ENCODE measurements at regions not wholly inside any gene's neighbourhood (a gene's known extent, or its start where the extent isn't known, plus 50 kb on each side); places are given as distances from the start of the nearest gene placed in this dataset.
A peak's percentile ranks its signal among the peaks of the same experiment; 100 is the strongest.

DNA sequence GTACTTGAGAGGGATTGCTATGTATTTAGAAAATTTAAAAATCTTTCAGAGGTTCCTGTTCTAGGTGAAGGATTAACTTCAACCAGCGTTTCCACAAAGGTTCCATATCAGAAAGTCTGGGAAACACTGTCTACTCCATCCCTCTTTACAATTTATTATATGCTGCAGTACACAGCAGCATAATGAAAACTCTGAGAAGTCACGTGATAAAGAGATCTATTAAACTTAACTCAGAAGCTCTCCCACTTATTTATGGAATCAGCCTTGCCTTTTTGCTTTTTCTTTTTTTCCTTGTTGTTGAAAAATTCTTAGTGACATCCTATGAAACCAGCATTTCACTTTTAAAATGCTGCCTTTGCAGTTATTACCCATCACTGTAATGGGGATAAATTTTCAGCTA lies 186.2 kb downstream of the ACER2 start:
- Histone ChIP-seq H3K27me3 (ENCODE audit: insufficient read depth, low read length, poor library complexity) (no peaks in the 10 kb centered on the region), H3K4me3 (ENCODE audit: low read length) (no peak overlapping the region), H3K4me1 (ENCODE audit: control insufficient read depth, low read depth, low read length) (no peaks in the 10 kb centered on the region), H3K36me3 (ENCODE audit: control insufficient read depth, insufficient read depth, low read length) (no peaks in the 10 kb centered on the region), H2BK5ac (ENCODE audit: low read length) (no peak overlapping the region), H4K8ac (ENCODE audit: low read depth, low read length) (no peak overlapping the region), H3K4me2 (ENCODE audit: low read length) (no peak overlapping the region), H3K79me1 (ENCODE audit: low read length) (no peaks in the 10 kb centered on the region), H3K4ac (ENCODE audit: low read depth, low read length) (no peak overlapping the region), H2AK5ac (ENCODE audit: low read length) (no peak overlapping the region), H3K27ac (ENCODE audit: low read depth, low read length) (no peak overlapping the region), H2BK15ac (replicated peaks; ENCODE audit: low read depth) (no peak overlapping the region), H4K5ac (ENCODE audit: low read length) (no peak overlapping the region), H3K18ac (ENCODE audit: low read length) (no peak overlapping the region), H3K9ac (ENCODE audit: low read length) (no peak overlapping the region), H3K56ac (ENCODE audit: low read length) (no peak overlapping the region), H3K79me2 (ENCODE audit: control insufficient read depth, insufficient read depth, low read length) (no peaks in the 10 kb centered on the region), H2BK120ac (ENCODE audit: low read depth, low read length) (no peak overlapping the region), H3K23ac (ENCODE audit: low read length) (no peak overlapping the region)
- DNase-seq, result no peak
- WGBS (ENCODE audit: extremely low coverage, insufficient coverage, low lambda C conversion rate), result no CpG with 5 or more reads among the region's 2 CpGs

- no peak overlapping the region for H2AK5ac ChIP-seq (ENCODE audit: low read length)
- H3K23ac ChIP-seq (ENCODE audit: low read length), result no peak overlapping the region
- no peaks in the 10 kb centered on the region for H3K79me1 ChIP-seq (ENCODE audit: low read length)
- H3K4me2 ChIP-seq (ENCODE audit: low read length), result no peak overlapping the region
- H3K79me2 ChIP-seq (ENCODE audit: control insufficient read depth, insufficient read depth, low read length), result no peaks in the 10 kb centered on the region
- no peak overlapping the region for H4K8ac ChIP-seq (ENCODE audit: low read depth, low read length)
- H3K27ac ChIP-seq (ENCODE audit: low read depth, low read length), result no peak overlapping the region
- H3K36me3 ChIP-seq (ENCODE audit: control insufficient read depth, insufficient read depth, low read length), result no peaks in the 10 kb centered on the region
- H3K56ac ChIP-seq (ENCODE audit: low read length), result no peak overlapping the region
- no peak overlapping the region for H3K4me3 ChIP-seq (ENCODE audit: low read length)
- no peaks in the 10 kb centered on the region for H3K4me1 ChIP-seq (ENCODE audit: control insufficient read depth, low read depth, low read length)
- H4K5ac ChIP-seq (ENCODE audit: low read length), result no peak overlapping the region
- no peak overlapping the region for H3K9ac ChIP-seq (ENCODE audit: low read length)
- H3K4ac ChIP-seq (ENCODE audit: low read depth, low read length), result no peak overlapping the region
- no peak overlapping the region for H2BK15ac ChIP-seq (replicated peaks; ENCODE audit: low read depth)
- H3K27me3 ChIP-seq (ENCODE audit: insufficient read depth, low read length, poor library complexity), result no peaks in the 10 kb centered on the region
- H2BK120ac ChIP-seq (ENCODE audit: low read depth, low read length), result no peak overlapping the region
- no CpG with 5 or more reads among the region's 1 CpG for WGBS (ENCODE audit: extremely low coverage, insufficient coverage, low lambda C conversion rate)
- no peak overlapping the region for H2BK5ac ChIP-seq (ENCODE audit: low read length)
- no peak for DNase-seq
- H3K18ac ChIP-seq (ENCODE audit: low read length), result no peak overlapping the region
Observed at GRCh38 chr9:19587678-19588077, 178.9 kb downstream of the ACER2 start.

GRCh38 chr9:19583890-19584289 lies 175.1 kb downstream of the ACER2 start:
- no peak overlapping the region for H4K8ac ChIP-seq (ENCODE audit: low read depth, low read length)
- no peak overlapping the region for H3K4me2 ChIP-seq (ENCODE audit: low read length)
- H2BK5ac ChIP-seq (ENCODE audit: low read length), result no peak overlapping the region
- no peaks in the 10 kb centered on the region for H3K27me3 ChIP-seq (ENCODE audit: insufficient read depth, low read length, poor library complexity)
- H3K4me1 ChIP-seq (ENCODE audit: control insufficient read depth, low read depth, low read length), result no peaks in the 10 kb centered on the region
- no CpG with 5 or more reads among the region's 1 CpG for WGBS (ENCODE audit: extremely low coverage, insufficient coverage, low lambda C conversion rate)
- no peak overlapping the region for H3K27ac ChIP-seq (ENCODE audit: low read depth, low read length)
- H3K4ac ChIP-seq (ENCODE audit: low read depth, low read length), result no peak overlapping the region
- peak; percentile 14 for DNase-seq
- H2BK15ac ChIP-seq (replicated peaks; ENCODE audit: low read depth), result no peak overlapping the region
- H3K18ac ChIP-seq (ENCODE audit: low read length), result no peak overlapping the region
- H3K36me3 ChIP-seq (ENCODE audit: control insufficient read depth, insufficient read depth, low read length), result no peaks in the 10 kb centered on the region
- H3K4me3 ChIP-seq (ENCODE audit: low read length), result no peak overlapping the region
- H2AK5ac ChIP-seq (ENCODE audit: low read length), result no peak overlapping the region
- no peak overlapping the region for H4K5ac ChIP-seq (ENCODE audit: low read length)
- H3K9ac ChIP-seq (ENCODE audit: low read length), result no peak overlapping the region
- H3K23ac ChIP-seq (ENCODE audit: low read length), result no peak overlapping the region
- H2BK120ac ChIP-seq (ENCODE audit: low read depth, low read length), result no peak overlapping the region
- H3K79me2 ChIP-seq (ENCODE audit: control insufficient read depth, insufficient read depth, low read length), result no peaks in the 10 kb centered on the region
- no peak overlapping the region for H3K56ac ChIP-seq (ENCODE audit: low read length)
- no peaks in the 10 kb centered on the region for H3K79me1 ChIP-seq (ENCODE audit: low read length)

DNA sequence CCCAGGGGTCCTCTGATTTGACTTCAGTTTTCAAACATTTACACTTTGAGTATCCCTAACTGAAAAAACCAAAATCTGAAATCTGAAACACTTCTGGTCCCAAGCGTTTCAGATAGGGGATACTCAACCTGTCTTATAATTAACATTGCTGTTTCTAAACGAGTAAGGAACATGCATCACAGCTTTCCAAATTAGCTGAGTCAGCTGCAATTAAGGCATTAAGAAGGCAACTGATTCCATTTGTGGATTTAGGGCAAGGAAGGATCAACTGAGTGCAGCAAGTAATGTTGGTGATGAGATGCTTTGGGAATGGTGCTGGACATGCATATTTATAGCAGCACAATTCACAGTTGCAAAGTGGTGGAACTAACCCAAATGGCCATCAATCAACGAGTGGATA lies 168.6 kb downstream of the ACER2 start:
- Histone ChIP-seq H3K27me3 (ENCODE audit: insufficient read depth, low read length, poor library complexity) (no peaks in the 10 kb centered on the region), H2BK120ac (ENCODE audit: low read depth, low read length) (no peak overlapping the region), H3K9ac (ENCODE audit: low read length) (no peak overlapping the region), H3K4me3 (ENCODE audit: low read length) (no peak overlapping the region), H3K79me1 (ENCODE audit: low read length) (no peaks in the 10 kb centered on the region), H4K5ac (ENCODE audit: low read length) (no peak overlapping the region), H3K18ac (ENCODE audit: low read length) (no peak overlapping the region), H2AK5ac (ENCODE audit: low read length) (no peak overlapping the region), H3K4me2 (ENCODE audit: low read length) (no peak overlapping the region), H4K8ac (ENCODE audit: low read depth, low read length) (no peak overlapping the region), H3K56ac (ENCODE audit: low read length) (no peak overlapping the region), H3K23ac (ENCODE audit: low read length) (no peak overlapping the region), H3K4me1 (ENCODE audit: control insufficient read depth, low read depth, low read length) (no peaks in the 10 kb centered on the region), H3K79me2 (ENCODE audit: control insufficient read depth, insufficient read depth, low read length) (no peaks in the 10 kb centered on the region), H3K27ac (ENCODE audit: low read depth, low read length) (no peak overlapping the region), H2BK15ac (replicated peaks; ENCODE audit: low read depth) (no peak overlapping the region), H3K4ac (ENCODE audit: low read depth, low read length) (no peak overlapping the region), H3K36me3 (ENCODE audit: control insufficient read depth, insufficient read depth, low read length) (no peaks in the 10 kb centered on the region), H2BK5ac (ENCODE audit: low read length) (no peak overlapping the region)
- no CpG with 5 or more reads among the region's 3 CpGs for WGBS (ENCODE audit: extremely low coverage, insufficient coverage, low lambda C conversion rate)
- no peak for DNase-seq

DNA sequence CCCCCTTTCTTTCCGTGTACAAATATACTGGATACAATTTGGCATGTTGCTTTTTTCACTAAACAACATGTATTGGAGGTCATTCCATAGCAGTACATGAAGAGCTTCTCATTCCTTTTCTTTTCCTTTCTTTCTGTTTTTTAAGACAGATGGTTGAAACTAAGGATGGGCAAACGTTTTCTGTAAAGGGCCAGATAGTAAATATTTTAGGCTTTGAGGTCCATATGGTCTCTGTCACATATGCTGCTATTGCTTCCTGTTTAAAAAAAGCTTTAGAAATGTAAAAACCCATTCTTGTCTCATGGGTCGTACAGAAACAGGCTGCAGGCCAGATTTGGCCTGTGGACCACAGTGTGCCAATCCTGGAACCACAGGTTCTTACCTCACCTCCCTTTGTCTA lies 160.1 kb downstream of the ACER2 start:
- H3K56ac ChIP-seq (ENCODE audit: low read length), result no peak overlapping the region
- H3K23ac ChIP-seq (ENCODE audit: low read length), result no peak overlapping the region
- no peak overlapping the region for H2BK15ac ChIP-seq (replicated peaks; ENCODE audit: low read depth)
- H4K8ac ChIP-seq (ENCODE audit: low read depth, low read length), result no peak overlapping the region
- H2BK5ac ChIP-seq (ENCODE audit: low read length), result no peak overlapping the region
- no peak overlapping the region for H2BK120ac ChIP-seq (ENCODE audit: low read depth, low read length)
- H3K18ac ChIP-seq (ENCODE audit: low read length), result no peak overlapping the region
- no peaks in the 10 kb centered on the region for H3K36me3 ChIP-seq (ENCODE audit: control insufficient read depth, insufficient read depth, low read length)
- H3K27me3 ChIP-seq (ENCODE audit: insufficient read depth, low read length, poor library complexity), result no peaks in the 10 kb centered on the region
- H3K4me1 ChIP-seq (ENCODE audit: control insufficient read depth, low read depth, low read length), result no peaks in the 10 kb centered on the region
- H3K79me1 ChIP-seq (ENCODE audit: low read length), result no peaks in the 10 kb centered on the region
- H3K79me2 ChIP-seq (ENCODE audit: control insufficient read depth, insufficient read depth, low read length), result no peaks in the 10 kb centered on the region
- H3K27ac ChIP-seq (ENCODE audit: low read depth, low read length), result no peak overlapping the region
- DNase-seq, result no peak
- H4K5ac ChIP-seq (ENCODE audit: low read length), result no peak overlapping the region
- no peak overlapping the region for H3K4me2 ChIP-seq (ENCODE audit: low read length)
- H2AK5ac ChIP-seq (ENCODE audit: low read length), result no peak overlapping the region
- WGBS (ENCODE audit: extremely low coverage, insufficient coverage, low lambda C conversion rate), result no CpG with 5 or more reads among the region's 3 CpGs
- no peak overlapping the region for H3K9ac ChIP-seq (ENCODE audit: low read length)
- no peak overlapping the region for H3K4ac ChIP-seq (ENCODE audit: low read depth, low read length)
- H3K4me3 ChIP-seq (ENCODE audit: low read length), result no peak overlapping the region

- Histone ChIP-seq H3K9ac (ENCODE audit: low read length) (no peak overlapping the region), H3K27ac (ENCODE audit: low read depth, low read length) (no peak overlapping the region), H2BK120ac (ENCODE audit: low read depth, low read length) (no peak overlapping the region), H3K18ac (ENCODE audit: low read length) (no peak overlapping the region), H3K4ac (ENCODE audit: low read depth, low read length) (no peak overlapping the region), H2AK5ac (ENCODE audit: low read length) (no peak overlapping the region), H4K5ac (ENCODE audit: low read length) (no peak overlapping the region), H2BK15ac (replicated peaks; ENCODE audit: low read depth) (no peak overlapping the region), H3K4me1 (ENCODE audit: control insufficient read depth, low read depth, low read length) (no peaks in the 10 kb centered on the region), H3K56ac (ENCODE audit: low read length) (no peak overlapping the region), H2BK5ac (ENCODE audit: low read length) (no peak overlapping the region), H3K79me2 (ENCODE audit: control insufficient read depth, insufficient read depth, low read length) (no peaks in the 10 kb centered on the region), H4K8ac (ENCODE audit: low read depth, low read length) (no peak overlapping the region), H3K27me3 (ENCODE audit: insufficient read depth, low read length, poor library complexity) (no peaks in the 10 kb centered on the region), H3K79me1 (ENCODE audit: low read length) (no peaks in the 10 kb centered on the region), H3K4me3 (ENCODE audit: low read length) (no peak overlapping the region), H3K4me2 (ENCODE audit: low read length) (no peak overlapping the region), H3K23ac (ENCODE audit: low read length) (no peak overlapping the region), H3K36me3 (ENCODE audit: control insufficient read depth, insufficient read depth, low read length) (no peaks in the 10 kb centered on the region)
- WGBS (ENCODE audit: extremely low coverage, insufficient coverage, low lambda C conversion rate), result no CpG with 5 or more reads among the region's 3 CpGs
- DNase-seq, result no peak
Observed at GRCh38 chr9:19564396-19565061, 155.7 kb downstream of the ACER2 start.
